ENCODE measurements at regions not wholly inside any gene's neighbourhood (a gene's known extent, or its start where the extent isn't known, plus 50 kb on each side); places are given as distances from the start of the nearest gene placed in this dataset.

GRCh38 chr14:99095369-99095768 lies 176.6 kb downstream of the BCL11B start:
- no peak for DNase-seq (ENCODE audit: low read depth)

DNA sequence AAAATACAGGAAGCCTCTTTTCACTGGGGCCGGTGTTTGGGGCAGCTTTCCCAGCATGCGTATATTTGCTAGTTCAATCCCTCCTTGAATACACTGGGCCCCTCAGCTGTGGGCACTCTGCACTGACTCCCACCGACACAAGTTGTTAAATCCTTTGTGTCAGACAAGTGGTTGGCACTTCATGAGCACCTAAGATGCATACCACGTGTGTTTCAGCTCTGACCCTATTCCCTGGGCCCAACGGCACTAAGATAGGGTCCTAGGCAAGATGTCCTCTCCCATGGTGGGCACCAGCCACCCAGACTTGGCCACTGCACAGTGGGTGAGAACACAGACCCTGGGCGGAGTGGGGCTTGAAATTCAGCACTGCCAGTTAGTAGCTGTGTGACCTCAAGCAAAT lies 173.8 kb downstream of the BCL11B start:
- no peak for DNase-seq (ENCODE audit: low read depth)

DNA sequence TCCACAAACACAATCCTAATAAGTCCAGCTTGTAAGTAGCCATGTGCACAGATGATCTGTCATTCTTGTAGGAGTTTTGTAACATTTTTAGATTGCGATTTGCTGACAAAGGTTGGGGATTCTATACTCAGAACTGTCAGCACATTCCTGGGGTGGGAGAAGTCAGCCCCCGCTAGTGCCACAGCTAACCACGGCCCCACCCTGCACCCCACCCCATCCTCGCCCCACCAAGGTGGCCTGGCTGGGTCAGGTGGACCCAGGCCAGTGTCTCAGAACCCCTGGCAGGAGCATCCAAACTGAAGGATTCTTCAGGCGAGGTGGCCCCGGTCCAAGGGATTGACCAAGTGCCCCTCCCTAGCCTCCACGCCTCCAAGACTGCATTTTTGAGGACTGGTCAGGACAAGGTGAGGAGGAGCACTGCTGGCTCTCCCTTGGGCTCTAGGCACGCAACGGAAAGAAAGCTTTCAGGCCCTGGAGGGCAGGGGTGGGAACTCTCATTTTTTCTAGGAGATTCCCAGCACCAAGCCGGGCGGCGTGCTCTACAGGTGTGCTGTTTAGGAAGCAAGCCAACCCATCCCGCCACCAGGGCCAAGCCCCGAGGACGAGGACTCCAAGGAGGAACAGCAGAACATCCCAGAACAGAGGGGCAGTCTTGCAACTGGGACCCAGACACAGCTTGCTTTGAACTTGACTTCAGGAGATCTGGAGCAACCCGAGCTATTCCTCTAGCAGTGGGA lies 172.8 kb downstream of the BCL11B start:
- no peak for DNase-seq (ENCODE audit: low read depth)

DNA sequence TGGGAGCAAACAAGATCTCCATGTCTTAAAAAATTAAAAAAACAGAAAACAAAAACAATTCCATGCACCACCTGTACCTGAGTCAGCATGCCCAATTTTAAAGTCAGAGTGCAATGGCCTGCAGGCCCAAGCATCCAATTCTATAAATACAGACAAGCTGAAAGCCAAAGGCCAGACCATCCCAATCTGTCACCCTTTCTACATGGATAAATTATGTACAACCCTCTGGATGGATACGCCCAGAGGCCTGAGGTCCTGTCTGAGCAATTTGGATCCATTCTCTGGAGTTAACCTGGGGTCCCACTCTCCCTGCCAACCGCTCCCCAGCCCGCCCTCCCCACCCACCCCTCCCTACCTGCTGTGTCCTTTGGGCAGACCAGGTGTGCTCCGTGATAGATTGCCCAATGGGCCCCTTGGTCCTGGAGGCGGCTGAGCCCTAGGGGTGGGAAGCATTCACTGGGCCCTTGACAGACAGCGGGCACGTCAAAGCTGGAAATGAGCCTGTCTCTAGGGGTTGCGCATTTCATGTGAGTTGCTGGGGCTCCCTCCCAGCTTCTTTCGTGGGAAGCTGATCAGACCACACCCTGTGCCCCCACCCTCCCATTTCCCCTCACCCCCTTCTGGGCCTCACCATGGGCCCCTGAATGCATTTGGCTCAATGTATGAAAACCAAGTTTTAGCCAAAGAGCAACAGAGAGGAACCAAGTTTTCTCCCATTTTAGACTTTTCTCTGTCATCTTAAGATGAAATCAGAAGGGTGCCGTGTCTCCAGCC lies 171.3 kb downstream of the BCL11B start:
- DNase-seq (ENCODE audit: low read depth) = no peak

- DNase-seq (ENCODE audit: low read depth) = no peak
Measured at GRCh38 chr14:99101855-99102461, 170.0 kb downstream of the BCL11B start.

- no peak for DNase-seq (ENCODE audit: low read depth)
Measured at GRCh38 chr14:99116741-99117295, 155.2 kb downstream of the BCL11B start.

GRCh38 chr14:99117671-99118045 lies 154.3 kb downstream of the BCL11B start:
- DNase-seq (ENCODE audit: low read depth) = no peak

GRCh38 chr14:99118046-99118721 lies 153.8 kb downstream of the BCL11B start:
- no peak for DNase-seq (ENCODE audit: low read depth)

DNA sequence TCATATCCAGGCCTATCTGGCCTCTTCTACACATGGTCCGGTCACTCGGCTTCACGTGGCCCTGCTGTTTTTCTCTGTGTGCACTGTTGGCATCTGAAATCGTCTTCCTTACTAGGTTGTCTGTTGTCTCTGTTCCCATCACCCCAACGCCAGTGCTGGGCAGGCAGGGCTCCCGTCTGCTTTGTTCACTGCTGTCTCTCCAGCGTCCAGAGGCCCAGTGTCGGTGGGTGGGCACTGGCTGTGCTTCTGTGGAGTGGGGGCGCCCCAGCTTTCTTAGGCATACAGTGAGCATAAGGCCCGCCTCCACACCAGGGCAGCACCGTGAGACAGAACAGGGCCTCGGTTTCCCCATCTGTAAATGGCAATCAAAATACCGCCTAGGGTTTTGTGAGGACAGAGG lies 153.1 kb downstream of the BCL11B start:
- no peak for DNase-seq (ENCODE audit: low read depth)

Data from CMK (cell line).